Activated T-cell treated with anti-CD3 and anti-CD28 coated beads, Interleukin-2, amount 50 U/mL, for 48 hours (primary cell): ENCODE measurements at regions not wholly inside any gene's neighbourhood (a gene's known extent, or its start where the extent isn't known, plus 50 kb on each side); places are given as distances from the start of the nearest gene placed in this dataset.

ENCODE experiments used
- DNase-seq, 2 experiments: peaks; one replicate each; pipeline ENCODE4 v3.0.0-alpha.2; 2020

DNA sequence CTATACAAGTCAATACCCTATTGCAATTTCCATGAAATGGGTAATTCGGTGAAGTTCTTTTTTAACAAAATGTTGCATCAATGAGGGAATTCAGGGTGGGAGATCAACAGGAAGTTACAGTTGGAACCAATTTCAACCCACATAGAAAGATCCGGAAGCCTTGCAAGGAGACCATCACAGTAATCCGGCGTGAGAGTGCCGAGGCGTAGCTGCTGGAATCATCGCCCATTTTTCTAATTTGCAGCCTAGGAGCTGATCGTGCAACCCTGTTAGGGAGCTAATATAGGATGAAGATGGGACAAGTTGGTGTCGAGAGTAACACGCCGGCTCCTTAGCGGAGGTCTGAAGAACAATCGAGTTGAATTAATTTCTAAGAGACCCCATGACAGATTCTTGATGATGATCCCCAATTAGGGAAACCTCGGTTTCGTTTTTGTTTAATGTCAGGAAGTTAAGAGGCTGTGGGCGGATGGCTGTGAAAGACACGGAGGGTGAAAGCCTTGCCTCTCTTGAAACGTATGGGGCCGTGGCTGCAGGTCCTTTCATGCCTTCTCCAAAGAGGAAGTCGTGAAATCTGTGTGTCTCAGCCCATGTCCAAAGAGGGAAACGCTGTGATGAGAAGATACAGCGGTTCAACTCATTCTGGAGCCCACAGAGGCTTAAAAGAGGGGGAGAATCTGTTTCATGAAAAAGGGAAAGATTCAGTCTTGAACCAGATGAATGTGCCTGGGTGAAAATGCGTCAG is 51.2 kb upstream of the CARD11 start:
- peak; percentile 62 to 63 for DNase-seq

DNA sequence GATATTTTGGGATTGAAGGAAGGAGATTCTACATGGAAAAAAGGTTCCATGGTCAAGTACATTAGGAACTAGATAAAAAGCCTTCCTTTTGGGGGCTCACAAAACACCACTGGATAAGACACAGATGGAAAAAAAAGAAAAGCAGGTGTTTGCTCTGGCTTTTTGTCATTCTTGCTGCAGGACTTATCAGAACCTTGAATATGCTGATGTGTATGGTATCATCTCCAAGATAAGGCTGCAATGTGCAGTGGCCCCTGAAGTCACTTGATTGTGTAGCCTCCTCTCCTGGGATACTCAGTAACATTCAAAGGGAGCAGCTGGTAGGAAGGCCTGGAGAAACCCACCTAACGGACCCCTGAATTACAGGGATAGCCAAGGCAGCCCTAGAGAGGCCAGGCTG is 54.1 kb upstream of the CARD11 start:
- no peak for DNase-seq

- DNase-seq: no peak
These were observed 58.5 kb upstream of the CARD11 start for GRCh38 chr7:3102159-3102558.

DNA sequence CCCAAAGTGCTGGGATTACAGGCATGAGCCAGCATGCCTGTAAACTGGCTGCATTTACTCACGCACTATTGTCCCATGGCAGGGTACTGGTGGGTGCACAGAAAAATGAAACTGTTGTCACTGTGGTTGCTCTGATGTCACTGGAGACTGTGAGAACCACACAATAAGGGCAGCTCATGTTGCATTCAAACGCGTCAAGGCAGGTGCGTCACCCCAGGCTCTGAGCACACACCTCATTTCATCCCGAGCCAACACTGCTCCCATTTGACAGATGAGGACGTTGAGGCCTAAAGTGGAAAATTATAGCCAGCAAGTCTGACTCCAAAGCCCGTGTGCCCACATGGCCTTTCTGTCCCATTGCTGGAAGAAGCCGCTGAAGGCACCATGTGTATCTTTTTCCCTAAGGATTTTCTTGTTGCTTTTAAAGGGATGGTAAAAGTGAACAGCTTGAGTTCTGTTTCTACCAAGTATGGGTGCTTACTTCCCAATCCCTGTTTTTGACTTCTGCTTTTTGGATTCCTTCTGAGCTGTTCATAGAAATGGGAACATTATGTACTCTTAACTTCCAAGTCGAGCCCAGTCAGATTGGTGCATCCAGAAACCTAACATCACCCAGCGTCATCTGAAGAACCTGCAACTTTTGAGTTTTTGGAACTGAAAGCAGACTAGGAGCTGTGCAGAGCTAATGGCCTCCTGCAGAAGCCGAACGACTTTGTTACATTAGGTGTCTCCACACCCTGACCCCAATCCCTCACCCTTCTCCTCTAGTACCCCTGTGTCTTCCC is 60.1 kb upstream of the CARD11 start:
- peak in 1 of 2 experiments; percentile 45 for DNase-seq

DNA sequence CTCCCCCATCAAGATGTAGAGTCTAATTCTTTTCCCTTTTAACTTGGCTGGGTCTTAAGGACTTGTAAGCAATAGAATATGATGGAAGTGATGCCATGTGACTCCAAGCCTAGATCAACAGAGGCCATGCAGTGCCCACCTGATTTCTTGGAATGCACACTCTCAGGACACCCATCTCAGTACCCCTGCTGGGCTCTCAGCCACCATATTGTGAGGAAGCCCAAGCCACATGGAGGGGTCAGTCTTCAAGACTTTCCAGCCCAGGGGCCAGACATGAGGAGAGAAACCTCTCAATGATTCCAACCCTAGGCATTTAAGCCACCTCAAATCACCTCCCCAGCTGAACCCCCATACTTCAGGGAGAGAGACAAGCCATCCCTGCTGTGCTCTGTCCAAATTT is 62.2 kb upstream of the CARD11 start:
- DNase-seq: no peak

DNA sequence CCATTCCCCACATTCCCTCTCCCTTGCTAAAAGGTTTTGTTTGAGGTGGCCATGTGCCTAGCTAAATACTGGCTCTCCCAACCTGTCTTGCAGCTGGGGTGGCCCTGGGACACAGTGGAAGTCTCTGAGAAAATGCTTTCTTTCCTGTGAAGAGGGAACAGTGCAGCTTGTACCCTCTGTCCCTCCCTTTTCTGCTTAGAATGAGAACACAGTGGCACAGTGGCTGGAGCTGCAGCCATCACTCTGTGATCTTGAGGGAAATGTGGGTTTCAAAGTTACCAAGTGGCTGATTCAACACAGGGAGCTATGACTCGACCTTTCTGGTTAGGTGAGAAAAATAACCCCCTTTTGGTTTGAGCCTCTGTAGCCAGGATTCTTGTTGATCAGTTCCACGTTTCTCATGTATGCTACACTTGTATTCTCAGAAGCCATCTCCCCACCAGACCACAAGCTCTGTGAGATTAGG is 62.7 kb upstream of the CARD11 start:
- peak; percentile 70 to 75 for DNase-seq

GRCh38 chr7:3107228-3107763 is 63.6 kb upstream of the CARD11 start:
- DNase-seq: no peak

DNA sequence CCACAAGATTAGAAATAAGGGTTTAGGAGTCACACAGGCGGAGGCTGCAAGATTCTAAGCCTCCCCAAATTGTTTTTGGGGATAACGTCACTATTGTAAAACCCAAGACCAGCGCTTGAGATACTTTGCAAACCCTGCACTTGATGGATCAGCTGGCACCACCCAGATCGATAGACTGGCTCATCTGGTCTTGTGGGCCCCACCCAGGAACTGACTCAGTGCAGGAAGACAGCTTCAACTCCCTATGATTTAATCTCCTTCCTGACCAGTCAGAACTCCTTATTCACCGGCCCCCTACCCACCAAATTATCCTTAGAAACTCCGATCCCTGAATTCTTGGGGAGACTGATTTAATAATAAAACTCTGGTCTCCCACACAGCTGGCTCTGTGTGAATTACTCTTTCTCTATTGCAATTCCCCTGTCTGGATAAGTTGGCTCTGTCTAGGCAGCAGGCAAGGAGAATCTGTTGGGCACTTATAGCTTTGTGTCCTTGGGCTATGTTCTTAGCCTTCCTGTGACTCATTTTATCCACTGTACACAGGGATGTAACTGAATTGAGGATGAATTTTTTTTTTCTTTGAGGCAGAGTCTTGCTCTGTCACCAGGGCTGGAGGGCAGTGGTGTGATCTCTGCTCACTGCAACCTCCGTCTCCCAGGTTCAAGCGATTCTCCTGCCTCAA is 64.4 kb upstream of the CARD11 start:
- peak; percentile 19 to 26 for DNase-seq

- DNase-seq: peak; percentile 2 to 10
These were observed 65.7 kb upstream of the CARD11 start for GRCh38 chr7:3109311-3109915.

DNA sequence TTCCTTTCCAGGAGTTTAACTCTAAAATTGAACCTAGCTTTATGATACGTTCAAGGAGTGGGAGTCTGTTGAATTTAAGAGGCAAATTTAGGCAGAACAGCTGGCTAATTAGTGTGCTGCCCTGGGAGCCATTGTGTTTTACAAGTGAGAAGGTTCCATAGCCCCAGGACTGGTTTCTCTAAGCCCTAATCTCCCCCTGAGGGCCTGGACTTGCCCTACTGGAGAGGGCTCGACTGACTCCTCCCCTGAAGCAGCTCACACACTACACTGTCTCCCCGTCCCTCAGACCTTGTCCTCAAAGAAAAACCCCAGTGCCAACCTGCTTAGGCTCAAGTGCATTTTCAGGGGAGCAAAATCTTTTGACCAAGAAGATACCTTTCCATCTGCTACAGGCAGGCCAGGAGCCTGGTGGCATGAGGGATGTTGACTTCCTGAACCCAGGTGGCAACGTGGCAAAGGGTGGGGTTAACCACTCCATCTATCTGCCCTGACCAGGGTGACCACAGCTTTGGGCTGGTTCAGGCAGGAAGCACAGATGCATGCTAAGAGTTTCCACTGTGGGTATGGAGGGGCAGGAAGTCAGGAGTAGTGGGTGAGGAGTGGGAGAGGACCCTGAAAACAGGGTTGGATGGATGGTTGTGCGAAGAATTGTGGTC is 68.9 kb upstream of the CARD11 start:
- peak; percentile 51 to 62 for DNase-seq

- DNase-seq: no peak
These were observed 71.2 kb upstream of the CARD11 start for GRCh38 chr7:3114917-3115316.

DNA sequence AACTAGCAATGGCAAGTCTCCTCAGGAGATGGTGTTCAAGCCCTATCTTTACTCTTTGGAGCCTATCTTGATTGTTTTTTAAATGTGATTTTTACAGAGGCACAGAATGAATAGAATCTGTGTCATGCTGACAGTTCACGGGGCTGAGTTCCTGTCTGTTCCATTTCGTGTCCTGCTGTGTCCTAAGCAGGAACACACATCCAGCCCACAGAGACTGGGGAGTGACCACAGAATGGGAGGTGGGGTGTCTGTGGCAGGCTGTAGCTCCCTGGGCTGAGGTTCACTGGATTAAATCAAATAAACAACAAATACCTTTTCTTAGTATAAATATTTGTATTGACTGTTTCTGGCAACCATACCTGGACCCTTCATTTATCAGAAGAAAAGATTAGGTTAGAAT is 73.4 kb upstream of the CARD11 start:
- peak in 1 of 2 experiments; percentile 15 for DNase-seq

- DNase-seq: peak in 1 of 2 experiments; percentile 38
These were observed 74.0 kb upstream of the CARD11 start for GRCh38 chr7:3117488-3118231.

GRCh38 chr7:3119352-3119927 is 75.8 kb upstream of the CARD11 start:
- peak in 1 of 2 experiments; percentile 27 for DNase-seq

- peak in 1 of 2 experiments; percentile 4 for DNase-seq
These were observed 76.3 kb upstream of the CARD11 start for GRCh38 chr7:3119963-3120362.

DNA sequence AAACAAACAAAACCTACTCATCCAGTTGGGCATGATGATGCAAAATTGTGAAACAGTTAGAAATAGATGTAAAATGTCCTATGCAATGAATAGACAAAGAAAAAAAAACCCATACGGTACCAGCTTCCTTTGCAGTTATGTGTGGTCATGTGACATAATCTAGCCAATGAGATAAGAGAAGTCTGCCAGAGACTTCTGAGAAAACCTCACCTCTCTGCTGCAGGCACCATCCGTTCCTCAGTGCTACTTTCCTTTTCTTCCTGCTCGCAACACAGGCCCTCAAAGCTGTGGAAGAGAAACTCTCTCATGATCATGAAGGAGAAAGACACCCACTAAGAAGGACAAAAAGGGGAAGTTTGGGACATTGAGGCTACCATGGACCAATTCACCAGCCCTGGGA is 76.8 kb upstream of the CARD11 start:
- DNase-seq: peak in 1 of 2 experiments; percentile 15

DNA sequence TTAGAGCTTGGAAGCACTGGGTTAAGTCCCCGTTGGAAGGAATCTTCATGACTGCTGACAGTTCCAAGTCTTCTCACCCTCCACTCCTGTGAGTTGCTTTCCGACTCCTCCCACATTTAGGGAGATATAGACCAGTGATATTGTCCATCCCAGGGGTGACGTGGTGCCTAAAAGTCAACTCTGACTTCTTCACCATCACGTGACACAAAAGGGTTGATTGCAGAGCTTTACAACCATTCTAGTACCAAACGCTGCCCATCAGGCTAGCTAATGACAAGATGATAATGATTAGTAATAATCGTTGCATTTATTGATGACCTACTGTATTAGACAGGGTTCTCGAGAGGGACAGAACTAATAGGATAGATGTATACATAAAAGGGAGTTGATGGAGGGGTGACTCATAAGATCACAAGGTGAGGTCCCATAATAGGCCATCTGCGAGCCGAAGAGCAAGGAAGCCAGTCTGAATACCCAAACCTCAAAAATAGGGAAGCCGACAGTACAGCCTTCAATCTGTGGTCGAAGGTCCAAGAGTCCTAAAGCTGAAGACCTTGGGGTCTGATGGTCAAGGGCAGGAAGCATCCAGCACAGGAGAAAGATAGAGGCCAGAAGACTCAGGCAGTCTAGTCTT is 85.3 kb upstream of the CARD11 start:
- no peak for DNase-seq

- no peak for DNase-seq
These were observed 90.2 kb upstream of the CARD11 start for GRCh38 chr7:3133811-3134385.

DNA sequence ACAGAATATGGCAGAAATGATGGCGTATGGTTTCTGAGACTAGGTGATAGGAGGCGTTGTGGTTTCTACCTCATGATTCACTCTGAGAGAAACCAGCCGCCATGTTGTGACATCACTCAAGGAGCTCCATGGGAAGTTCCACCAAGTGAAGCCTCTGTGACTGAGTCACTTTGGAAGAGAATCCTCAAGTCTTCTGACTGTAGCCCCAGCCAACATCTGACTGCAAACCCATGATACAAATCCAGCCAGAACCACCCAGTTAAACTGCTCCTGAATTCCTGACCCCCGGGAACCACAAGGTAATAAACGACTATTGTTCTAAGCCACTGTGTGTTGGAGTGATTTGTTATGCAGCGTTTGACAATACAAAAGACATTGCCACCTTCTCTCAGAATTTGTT is 91.1 kb upstream of the CARD11 start:
- DNase-seq: peak; percentile 49 to 56

DNA sequence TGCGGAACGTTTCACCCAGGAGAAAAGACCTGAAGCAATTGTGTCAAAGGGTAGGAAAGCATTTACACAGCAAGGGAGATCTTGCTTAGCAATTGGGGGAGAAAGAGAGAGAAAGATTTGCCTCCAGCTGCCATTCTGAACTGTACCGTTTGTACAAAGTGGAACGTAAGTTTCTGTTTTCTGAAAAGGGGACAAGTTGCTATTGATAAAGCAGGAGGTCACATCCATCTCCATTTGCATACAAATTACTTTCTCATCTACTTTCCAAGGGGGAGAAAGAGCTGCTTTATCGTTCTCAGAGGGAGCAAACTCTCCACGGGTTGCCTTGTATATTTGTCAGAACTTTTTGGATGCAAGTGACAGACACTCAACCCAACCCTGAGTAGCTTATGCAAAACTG is 92.0 kb upstream of the CARD11 start:
- DNase-seq: no peak
